HG03442 (cell line): ENCODE measurements at regions not wholly inside any gene's neighbourhood (a gene's known extent, or its start where the extent isn't known, plus 50 kb on each side); places are given as distances from the start of the nearest gene placed in this dataset.

ENCODE experiments used
- ATAC-seq: cut with Tn5 transposase; IDR thresholded peaks from one replicate; pipeline ENCODE4 v1.9.1; 2021; ENCODE audit warnings: mild to moderate bottlenecking, moderate library complexity; ENCODE audit not compliant: unreplicated experiment

- peak; percentile 55 for ATAC-seq
Observed at GRCh38 chr2:222797261-222797660, 63.6 kb upstream of the ACSL3 start.

GRCh38 chr2:222797871-222798270, 63.0 kb upstream of the ACSL3 start:
- no peak for ATAC-seq

DNA sequence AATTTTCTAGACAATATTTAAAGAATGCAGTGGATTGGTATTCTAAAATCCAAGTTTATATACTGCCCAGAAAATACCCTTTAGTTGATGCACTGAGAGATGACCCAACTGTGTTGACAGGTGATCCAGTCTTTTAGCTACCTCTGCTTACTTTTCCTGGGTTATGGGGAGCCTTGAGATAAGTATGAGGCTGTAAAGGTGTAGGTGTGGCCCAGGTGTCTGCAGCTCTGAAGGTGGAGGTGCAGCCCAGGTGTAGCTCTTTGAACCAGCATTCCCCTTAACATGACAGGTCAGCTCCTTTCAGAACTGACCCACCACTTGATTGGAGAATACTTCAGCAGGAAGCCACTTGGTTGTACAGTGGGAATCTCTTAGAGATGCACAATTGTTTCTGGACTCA, 62.3 kb upstream of the ACSL3 start:
- no peak for ATAC-seq

DNA sequence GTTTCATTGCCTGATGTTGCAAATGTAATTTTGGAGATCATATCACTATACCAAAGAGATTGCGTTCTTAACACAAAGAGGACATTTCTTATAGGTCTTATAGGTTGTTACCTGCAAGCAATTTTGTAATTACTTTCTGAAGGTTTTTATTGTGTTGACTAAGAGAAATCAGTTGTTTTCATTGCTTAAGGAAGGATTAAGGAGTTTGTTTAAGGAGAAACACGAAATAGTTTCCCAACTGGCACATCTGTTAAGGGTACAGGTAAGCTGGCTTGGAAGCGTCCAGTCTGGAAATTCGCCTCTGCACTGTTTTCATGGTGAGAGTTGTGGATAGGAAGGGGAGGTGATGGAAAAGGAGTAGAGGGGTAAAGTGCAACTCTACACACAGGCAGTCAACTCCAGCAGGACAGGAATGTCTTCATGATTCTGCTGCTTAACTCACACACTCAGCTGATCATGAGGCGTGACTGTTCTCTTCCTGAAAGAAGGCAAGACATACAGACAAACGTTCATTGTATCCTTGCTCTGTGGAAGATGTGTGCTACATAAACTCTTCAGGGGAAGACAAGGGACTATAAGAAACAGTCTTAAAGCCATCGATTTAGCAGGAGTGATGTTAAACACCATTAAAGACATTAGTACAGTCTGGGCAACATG, 61.4 kb upstream of the ACSL3 start:
- no peak for ATAC-seq

- ATAC-seq: no peak
Observed at GRCh38 chr2:222802514-222803196, 58.2 kb upstream of the ACSL3 start.

GRCh38 chr2:222804351-222804750, 56.5 kb upstream of the ACSL3 start:
- ATAC-seq: no peak

GRCh38 chr2:222805591-222806304, 55.1 kb upstream of the ACSL3 start:
- no peak for ATAC-seq

- no peak for ATAC-seq
Observed at GRCh38 chr2:222806526-222807137, 54.2 kb upstream of the ACSL3 start.

DNA sequence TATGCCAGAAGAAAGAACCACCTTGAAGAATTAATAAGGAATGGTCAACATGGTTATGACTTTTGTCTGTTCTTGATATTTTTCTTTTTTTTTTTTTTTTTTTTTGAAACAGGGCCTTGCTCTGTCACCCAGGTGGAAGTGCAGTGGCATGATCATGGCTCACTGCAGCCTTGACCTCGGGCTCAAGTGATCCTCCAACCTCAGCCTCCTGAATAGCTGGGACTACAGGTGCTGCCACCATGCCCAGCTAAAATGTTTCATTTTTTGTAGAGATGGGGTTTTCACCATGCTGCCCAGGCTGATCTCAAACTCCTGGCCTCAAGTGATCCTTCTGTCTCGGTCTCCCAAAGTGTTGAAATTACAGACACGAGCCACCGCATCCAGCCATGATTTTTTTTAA, 53.4 kb upstream of the ACSL3 start:
- no peak for ATAC-seq

DNA sequence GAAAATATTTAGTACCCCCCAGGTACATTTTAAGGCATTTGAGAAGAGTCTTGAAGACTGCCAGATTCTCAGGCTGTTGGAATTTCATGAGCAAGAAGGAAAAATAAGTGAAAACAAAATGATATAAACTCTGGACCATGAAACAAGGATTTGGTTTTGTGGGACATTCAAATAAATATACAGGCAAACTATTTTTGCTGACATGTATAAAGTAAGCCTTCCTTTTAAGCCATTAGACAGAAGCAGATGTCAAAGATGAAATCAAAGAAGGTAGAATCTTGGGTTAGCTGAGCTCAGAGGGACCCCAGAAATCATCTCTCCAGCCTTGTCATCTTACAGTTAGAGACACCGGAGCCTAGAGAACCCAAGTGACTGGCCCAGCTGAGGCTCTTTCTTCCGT, 51.3 kb upstream of the ACSL3 start:
- ATAC-seq: no peak

DNA sequence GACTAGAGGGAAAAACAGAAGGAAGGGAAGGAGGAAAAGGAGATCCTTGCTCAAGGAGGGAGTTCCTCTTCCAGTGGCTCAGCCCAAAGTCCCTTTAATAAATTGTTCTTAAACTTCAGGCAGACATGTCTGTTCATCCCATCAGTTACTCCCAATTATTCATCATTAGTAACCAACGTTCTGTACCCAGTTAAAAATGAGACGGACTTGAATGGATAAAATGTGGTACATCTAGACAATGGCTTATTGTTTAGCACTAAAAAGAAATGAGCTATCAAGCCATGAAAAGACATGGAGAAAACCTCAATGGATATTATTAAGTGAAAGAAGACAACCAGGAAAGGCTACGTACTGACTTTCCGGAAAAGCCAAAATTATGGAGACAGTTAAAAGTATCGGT, 50.8 kb upstream of the ACSL3 start:
- no peak for ATAC-seq
